Adrenal gland (tissue), 9 donors: ENCODE measurements at regions not wholly inside any gene's neighbourhood (a gene's known extent, or its start where the extent isn't known, plus 50 kb on each side); places are given as distances from the start of the nearest gene placed in this dataset.

Experiments
- DNase-seq, 7 donors: peaks; one replicate each; pipeline ENCODE4 v3.0.0-alpha.2; 2019 to 2020
- H3K27ac ChIP-seq, 5 donors: fragments of 200-600 bp; sonication (generic) in 4 of 5; 1 replicate in 3 of 5; 2 replicates in 2 of 5; pipeline versions ENCODE4 v1.5.1 to v1.8.0; 2016 to 2020; ENCODE audit warnings: mild to moderate bottlenecking in 1 of 5
- H3K27me3 ChIP-seq: fragments of 200-600 bp; 2 replicates; pipeline ENCODE4 v1.8.0; 2021
- H3K36me3 ChIP-seq, 2 donors: fragments of 200-600 bp; replicated peaks in 1 of 2; 1 replicate in 1 of 2; 2 replicates in 1 of 2; pipeline versions ENCODE4 v1.5.1 to v1.8.0; 2018 to 2022
- H3K4me1 ChIP-seq, 2 donors: fragments of 200-600 bp; replicated peaks in 1 of 2; 1 replicate in 1 of 2; 2 replicates in 1 of 2; pipeline versions ENCODE4 v1.5.1 to v1.8.0; 2018 to 2021
- H3K4me3 ChIP-seq, 4 donors: fragments of 200-600 bp; sonication (generic) in 3 of 4; one replicate each; pipeline ENCODE4 v1.5.1; 2016 to 2018
- H3K9me3 ChIP-seq, 3 donors: fragments of 200-600 bp; sonication (generic) in 1 of 3; replicated peaks in 1 of 3; 1 replicate in 2 of 3; 2 replicates in 1 of 3; pipeline versions ENCODE4 v1.5.1 to v1.8.0; 2016 to 2021
- CTCF ChIP-seq, 6 experiments: fragments of 450-650 bp in 4 of 6; fragments of 200-600 bp in 2 of 6; sonication (generic) in 1 of 6; IDR thresholded peaks; 1 replicate in 5 of 6; 2 replicates in 1 of 6; pipeline versions ENCODE4 v1.5.1 to v1.8.0; 2016 to 2021; ENCODE audit warnings: antibody characterized with exemption in 6 of 6, mild to moderate bottlenecking in 2 of 6, moderate library complexity in 1 of 6
- POLR2A ChIP-seq, 2 donors: fragments of 450-650 bp; IDR thresholded peaks; one replicate each; pipeline ENCODE4 v1.6.1; 2017; ENCODE audit warnings: antibody characterized with exemption in 2 of 2, mild to moderate bottlenecking in 2 of 2, moderate library complexity in 1 of 2
- WGBS, 4 donors: extraction: QIAGEN DNeasy Blood & Tissue Kit in 2 of 4; methylation state at CpG; one replicate each; pipeline versions ENCODE4 v1.1.5 to v1.1.7; 2013 to 2017; 5-methylcytosine and 5-hydroxymethylcytosine counted together
- intact Hi-C, 2 donors: fragments of 100-400 bp; cut with DNase I; formaldehyde crosslinking; loops; one replicate each; pipeline versions ENCODE4 v1.14.1 to v1.15.0; 2022 to 2023
- donor health status: healthy with polysubstance abuse.
- donor health status: Bipolar disorder and iron deficiency.
- donor health status: DM: yes; HTN: yes; CAD: no.
- donor health status: DM: no; HTN: no; CAD: no.
- donor health status: DM: no; HTN: no; CAD: no.

GRCh38 chr5:67272453-67273130, 76.0 kb upstream of the CD180 start:
- intact Hi-C loops = no loop called here
- 67 to 74% (median 71%) methylated on average over 7 of the region's 7 CpGs for WGBS, 4 donors
- H3K27ac ChIP-seq = no peak overlapping the region
- H3K27me3 ChIP-seq = no peaks in the 10 kb centered on the region
- H3K4me3 ChIP-seq = no peak overlapping the region
- TF ChIP-seq CTCF (IDR thresholded peaks at IDR 0.05) (no peak), POLR2A (IDR thresholded peaks at IDR 0.05) (no peak)
- H3K36me3 ChIP-seq = no peaks in the 10 kb centered on the region
- peaks cover 20 to 26% of the 10 kb centered on the region in 2 donors for H3K4me1 ChIP-seq
- no peak for DNase-seq
- peaks cover 0 to 4% (median 0%) of the 10 kb centered on the region in 3 donors for H3K9me3 ChIP-seq

GRCh38 chr5:67268231-67269021, 71.8 kb upstream of the CD180 start:
- H3K36me3 ChIP-seq = no peaks in the 10 kb centered on the region
- 4 to 24% (median 19%) methylated on average over 10 of the region's 10 CpGs for WGBS, 4 donors
- peak overlapping the region in 1 of 4 donors; percentile 38 for H3K4me3 ChIP-seq
- TF ChIP-seq CTCF (IDR thresholded peaks at IDR 0.05) = no peak
- TF ChIP-seq POLR2A (IDR thresholded peaks at IDR 0.05) = no peak
- intact Hi-C loops = no loop called here
- peak; percentile 51 to 90 (median 80) for DNase-seq
- H3K27ac ChIP-seq = peak overlapping the region; percentile 50 to 94 (median 81)
- H3K4me1 ChIP-seq = peaks cover 25 to 44% of the 10 kb centered on the region in 2 donors
- no peaks in the 10 kb centered on the region for H3K27me3 ChIP-seq
- H3K9me3 ChIP-seq = no peaks in the 10 kb centered on the region

GRCh38 chr5:67267512-67268216, 71.1 kb upstream of the CD180 start:
- Histone ChIP-seq H3K4me1 (peaks cover 25 to 44% of the 10 kb centered on the region in 2 donors), H3K36me3 (no peaks in the 10 kb centered on the region), H3K27ac (peak overlapping the region; percentile 26 to 94 (median 81)), H3K9me3 (no peaks in the 10 kb centered on the region), H3K4me3 (no peak overlapping the region), H3K27me3 (no peaks in the 10 kb centered on the region)
- peak; percentile 13 to 76 (median 49) for DNase-seq
- intact Hi-C loops = no loop called here
- TF ChIP-seq POLR2A (IDR thresholded peaks at IDR 0.05) = no peak
- TF ChIP-seq CTCF (IDR thresholded peaks at IDR 0.05) = no peak
- 42 to 51% (median 44%) methylated on average over 6 to 7 of the region's 7 CpGs for WGBS, 4 donors
